Tibial nerve (tissue), 4 donors: ENCODE measurements at regions not wholly inside any gene's neighbourhood (a gene's known extent, or its start where the extent isn't known, plus 50 kb on each side); places are given as distances from the start of the nearest gene placed in this dataset.

Source experiments
- DNase-seq, 2 donors: peaks; one replicate each; pipeline ENCODE4 v3.0.0-alpha.2; 2019; ENCODE audit warnings: low spot score in 2 of 2
- H3K27ac ChIP-seq, 4 donors: fragments of 200-600 bp; sonication (generic) in 3 of 4; one replicate each; pipeline ENCODE4 v1.5.1; 2017 to 2019; ENCODE audit warnings: mild to moderate bottlenecking in 1 of 4
- H3K27me3 ChIP-seq, 2 donors: fragments of 200-600 bp; sonication (generic) in 1 of 2; one replicate each; pipeline versions ENCODE4 v1.5.1 to v1.6.0; 2017 to 2019
- H3K36me3 ChIP-seq, 3 donors: fragments of 200-600 bp; sonication (generic); one replicate each; pipeline ENCODE4 v1.5.1; 2018 to 2019
- H3K4me1 ChIP-seq, 4 donors: fragments of 200-600 bp; sonication (generic) in 3 of 4; one replicate each; pipeline ENCODE4 v1.5.1; 2017 to 2019
- H3K4me3 ChIP-seq, 4 donors: fragments of 200-600 bp; sonication (generic) in 3 of 4; one replicate each; pipeline ENCODE4 v1.5.1; 2017 to 2019; ENCODE audit warnings: mild to moderate bottlenecking in 1 of 4, moderate library complexity in 1 of 4
- H3K9me3 ChIP-seq, 4 donors: fragments of 200-600 bp; sonication (generic) in 3 of 4; one replicate each; pipeline ENCODE4 v1.5.1; 2017 to 2019
- EP300 ChIP-seq, 2 donors: sonication (generic); formaldehyde crosslinking; IDR thresholded peaks; one replicate each; pipeline ENCODE4 v1.6.1; 2017; ENCODE audit warnings: antibody characterized with exemption in 2 of 2, mild to moderate bottlenecking in 1 of 2
- POLR2A ChIP-seq, 2 donors: fragments of 450-650 bp; IDR thresholded peaks; one replicate each; pipeline ENCODE4 v1.6.1; 2017; ENCODE audit warnings: antibody characterized with exemption in 2 of 2, mild to moderate bottlenecking in 2 of 2, moderate library complexity in 2 of 2
- WGBS, 2 donors: methylation state at CpG; one replicate each; pipeline ENCODE4 v1.1.5; 2018; 5-methylcytosine and 5-hydroxymethylcytosine counted together
- TF ChIP-seq, protein P1 (sequence below), 5 experiments: fragments of 200-600 bp in 3 of 5; fragments of 450-650 bp in 2 of 5; sonication (generic) in 3 of 5; IDR thresholded peaks; one replicate each; pipeline ENCODE4 v1.5.1; 2016 to 2019; ENCODE audit warnings: antibody characterized with exemption in 5 of 5, mild to moderate bottlenecking in 3 of 5, moderate library complexity in 2 of 5

DNA sequence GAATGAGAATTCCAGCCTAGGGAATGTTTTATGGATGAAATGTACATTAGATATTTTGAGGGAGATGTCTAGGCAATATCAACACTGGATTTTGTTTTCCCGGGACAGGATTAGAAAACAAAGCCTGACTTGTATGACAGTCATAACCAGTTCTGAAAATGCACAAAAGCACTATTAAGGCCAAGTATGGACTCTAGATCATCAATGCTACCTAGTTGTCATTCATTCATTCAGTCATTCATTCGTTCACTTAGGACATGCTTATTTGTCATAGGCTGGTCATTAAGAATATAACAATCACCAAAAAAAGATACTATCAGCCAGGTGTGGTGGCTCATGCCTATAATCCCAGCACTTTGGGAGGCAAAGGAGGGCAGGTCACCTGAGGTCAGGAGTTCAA lies 511.2 kb downstream of the CMPK2 start:
- 71 to 83% methylated on average over 2 of the region's 2 CpGs for WGBS, 2 donors
- no peak overlapping the region for H3K27ac ChIP-seq
- H3K4me1 ChIP-seq = no peaks in the 10 kb centered on the region
- H3K4me3 ChIP-seq = no peak overlapping the region
- no peaks in the 10 kb centered on the region for H3K27me3 ChIP-seq
- TF ChIP-seq POLR2A (IDR thresholded peaks at IDR 0.05) = no peak
- TF ChIP-seq, protein P1, sequence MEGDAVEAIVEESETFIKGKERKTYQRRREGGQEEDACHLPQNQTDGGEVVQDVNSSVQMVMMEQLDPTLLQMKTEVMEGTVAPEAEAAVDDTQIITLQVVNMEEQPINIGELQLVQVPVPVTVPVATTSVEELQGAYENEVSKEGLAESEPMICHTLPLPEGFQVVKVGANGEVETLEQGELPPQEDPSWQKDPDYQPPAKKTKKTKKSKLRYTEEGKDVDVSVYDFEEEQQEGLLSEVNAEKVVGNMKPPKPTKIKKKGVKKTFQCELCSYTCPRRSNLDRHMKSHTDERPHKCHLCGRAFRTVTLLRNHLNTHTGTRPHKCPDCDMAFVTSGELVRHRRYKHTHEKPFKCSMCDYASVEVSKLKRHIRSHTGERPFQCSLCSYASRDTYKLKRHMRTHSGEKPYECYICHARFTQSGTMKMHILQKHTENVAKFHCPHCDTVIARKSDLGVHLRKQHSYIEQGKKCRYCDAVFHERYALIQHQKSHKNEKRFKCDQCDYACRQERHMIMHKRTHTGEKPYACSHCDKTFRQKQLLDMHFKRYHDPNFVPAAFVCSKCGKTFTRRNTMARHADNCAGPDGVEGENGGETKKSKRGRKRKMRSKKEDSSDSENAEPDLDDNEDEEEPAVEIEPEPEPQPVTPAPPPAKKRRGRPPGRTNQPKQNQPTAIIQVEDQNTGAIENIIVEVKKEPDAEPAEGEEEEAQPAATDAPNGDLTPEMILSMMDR (IDR thresholded peaks at IDR 0.05) = no peak
- TF ChIP-seq EP300 (IDR thresholded peaks at IDR 0.05) = no peak
- H3K9me3 ChIP-seq = no peaks in the 10 kb centered on the region
- H3K36me3 ChIP-seq = no peaks in the 10 kb centered on the region
- no peak for DNase-seq

DNA sequence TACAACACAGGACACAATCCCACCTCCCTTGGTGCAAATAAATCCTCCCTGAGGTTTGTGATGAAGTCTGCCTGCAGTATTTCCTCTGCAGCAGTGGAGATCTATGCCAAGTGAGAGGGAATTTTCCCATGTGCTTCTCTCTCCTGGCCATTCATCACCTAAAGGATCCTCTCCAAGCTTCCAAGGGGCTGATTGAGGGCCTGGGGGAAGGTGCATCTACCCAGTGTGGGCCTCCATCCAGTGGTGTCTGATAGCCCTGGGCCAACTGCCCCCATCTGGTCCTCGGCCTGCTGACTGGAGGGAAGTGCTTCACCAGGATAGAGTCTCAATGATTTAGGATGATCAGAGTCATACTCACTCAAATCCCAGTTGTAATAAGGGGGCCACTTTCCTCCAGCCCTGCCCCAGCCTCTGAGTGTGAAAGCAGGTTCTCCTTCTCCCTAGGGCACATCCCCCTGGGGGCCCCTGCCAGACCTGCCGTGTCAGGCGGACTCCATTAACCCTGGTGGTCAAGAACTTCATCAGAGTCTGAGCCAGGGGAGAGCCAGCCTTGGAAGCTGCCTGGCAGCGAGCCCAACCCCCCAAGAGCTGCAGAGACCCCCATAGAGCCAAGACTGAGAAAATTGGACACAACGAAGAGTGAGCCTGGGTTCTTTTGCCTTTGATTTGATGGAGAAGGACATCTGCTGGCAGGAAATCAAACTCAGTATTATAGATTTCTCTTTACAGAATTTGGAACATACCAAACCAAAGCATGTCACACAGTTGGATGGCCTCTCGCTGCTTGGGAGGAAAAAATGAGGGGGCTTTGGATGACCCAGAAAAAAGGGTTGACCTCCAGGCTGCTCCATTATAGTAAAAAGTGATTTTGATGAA lies 509.6 kb downstream of the CMPK2 start:
- Histone ChIP-seq H3K36me3 (no peaks in the 10 kb centered on the region), H3K27ac (no peak overlapping the region), H3K4me3 (no peak overlapping the region), H3K27me3 (no peaks in the 10 kb centered on the region), H3K9me3 (no peaks in the 10 kb centered on the region), H3K4me1 (no peaks in the 10 kb centered on the region)
- DNase-seq = no peak
- 71 to 72% methylated on average over 6 of the region's 6 CpGs for WGBS, 2 donors
- no peak for TF ChIP-seq POLR2A (IDR thresholded peaks at IDR 0.05)
- no peak for TF ChIP-seq EP300 (IDR thresholded peaks at IDR 0.05)
- TF ChIP-seq, protein P1 (IDR thresholded peaks at IDR 0.05) = no peak

DNA sequence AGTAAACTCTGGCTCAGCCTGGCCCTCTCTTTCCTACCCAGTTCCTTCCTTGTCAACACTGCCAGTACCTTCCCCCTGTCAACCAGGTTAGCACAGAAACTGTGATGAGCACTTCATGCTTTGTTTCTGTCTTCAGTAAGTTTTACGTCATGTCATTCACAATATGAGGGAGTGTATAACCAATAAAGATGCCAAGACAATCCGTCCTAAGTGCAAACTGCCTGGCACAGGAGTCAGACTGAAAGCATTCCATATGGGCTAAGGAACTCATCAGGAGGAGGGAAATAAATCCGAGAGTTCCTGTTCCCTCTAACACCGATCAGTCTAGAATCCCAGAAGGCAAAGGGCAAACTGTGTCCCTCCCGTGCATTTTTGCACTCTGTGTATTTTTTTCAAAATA lies 507.2 kb downstream of the CMPK2 start:
- Histone ChIP-seq H3K27me3 (no peaks in the 10 kb centered on the region), H3K27ac (no peak overlapping the region), H3K36me3 (no peaks in the 10 kb centered on the region), H3K4me3 (no peak overlapping the region), H3K9me3 (no peaks in the 10 kb centered on the region), H3K4me1 (no peaks in the 10 kb centered on the region)
- 67 to 69% methylated on average over 5 of the region's 5 CpGs for WGBS, 2 donors
- DNase-seq = no peak
- TF ChIP-seq, protein P1 (IDR thresholded peaks at IDR 0.05) = no peak
- TF ChIP-seq POLR2A (IDR thresholded peaks at IDR 0.05) (no peak), EP300 (IDR thresholded peaks at IDR 0.05) (no peak)

DNA sequence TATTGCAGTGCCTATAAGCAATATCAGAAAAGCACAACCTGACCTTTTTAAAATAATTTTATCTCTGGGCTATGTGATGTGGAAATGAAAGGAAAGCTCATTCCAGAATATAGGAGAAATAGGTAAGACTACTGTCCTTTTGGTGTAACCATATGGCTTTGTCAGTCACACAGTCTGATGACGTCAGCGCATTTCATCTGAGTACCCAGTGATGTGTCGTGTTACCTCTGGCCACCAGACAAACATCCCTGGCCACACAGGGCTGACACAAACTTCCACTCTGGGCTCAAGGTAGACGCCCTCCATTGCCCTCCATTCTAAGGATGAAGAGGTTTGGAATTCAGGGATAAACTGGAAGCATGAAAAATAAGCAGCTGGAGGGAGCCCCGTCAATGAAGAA lies 506.7 kb downstream of the CMPK2 start:
- no peaks in the 10 kb centered on the region for H3K9me3 ChIP-seq
- H3K27me3 ChIP-seq = no peaks in the 10 kb centered on the region
- no peak for DNase-seq
- H3K27ac ChIP-seq = no peak overlapping the region
- WGBS, 2 donors = 69% methylated on average over 5 of the region's 5 CpGs
- H3K4me3 ChIP-seq = no peak overlapping the region
- TF ChIP-seq EP300 (IDR thresholded peaks at IDR 0.05) (no peak), POLR2A (IDR thresholded peaks at IDR 0.05) (no peak)
- TF ChIP-seq, protein P1 (IDR thresholded peaks at IDR 0.05) = no peak
- no peaks in the 10 kb centered on the region for H3K4me1 ChIP-seq
- no peaks in the 10 kb centered on the region for H3K36me3 ChIP-seq

DNA sequence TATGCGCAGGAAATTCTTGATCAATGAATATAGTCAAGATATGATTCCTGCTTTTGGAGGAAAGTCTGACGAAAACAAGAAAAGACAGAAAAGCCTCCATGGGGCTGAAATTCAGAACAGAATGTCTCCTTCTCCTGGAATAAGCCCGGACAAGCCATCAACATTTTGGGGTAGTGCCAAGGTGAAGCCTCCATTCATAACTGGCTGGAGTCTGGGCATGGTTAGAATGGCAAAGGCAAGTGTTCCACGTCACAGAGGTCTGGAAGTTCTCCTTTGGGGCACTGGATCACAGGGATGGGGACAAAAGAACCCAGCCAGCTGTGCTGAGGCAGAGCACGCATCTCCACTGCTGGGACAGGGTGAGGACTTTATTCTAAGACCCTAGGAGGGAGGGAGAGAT lies 505.7 kb downstream of the CMPK2 start:
- no peak for DNase-seq
- no peaks in the 10 kb centered on the region for H3K27me3 ChIP-seq
- 38 to 40% methylated on average over 5 of the region's 5 CpGs for WGBS, 2 donors
- H3K36me3 ChIP-seq = no peaks in the 10 kb centered on the region
- H3K9me3 ChIP-seq = no peaks in the 10 kb centered on the region
- no peak for TF ChIP-seq EP300 (IDR thresholded peaks at IDR 0.05)
- no peak for TF ChIP-seq POLR2A (IDR thresholded peaks at IDR 0.05)
- TF ChIP-seq, protein P1 (IDR thresholded peaks at IDR 0.05) = no peak
- no peaks in the 10 kb centered on the region for H3K4me1 ChIP-seq
- no peak overlapping the region for H3K27ac ChIP-seq
- no peak overlapping the region for H3K4me3 ChIP-seq
